ENCODE measurements at regions not wholly inside any gene's neighbourhood (a gene's known extent, or its start where the extent isn't known, plus 50 kb on each side); places are given as distances from the start of the nearest gene placed in this dataset.

- H3K27ac ChIP-seq: no peak overlapping the region
- no peak for DNase-seq (ENCODE audit: low spot score)
- CTCF ChIA-PET: no interaction called here
- TF ChIP-seq, protein P1, sequence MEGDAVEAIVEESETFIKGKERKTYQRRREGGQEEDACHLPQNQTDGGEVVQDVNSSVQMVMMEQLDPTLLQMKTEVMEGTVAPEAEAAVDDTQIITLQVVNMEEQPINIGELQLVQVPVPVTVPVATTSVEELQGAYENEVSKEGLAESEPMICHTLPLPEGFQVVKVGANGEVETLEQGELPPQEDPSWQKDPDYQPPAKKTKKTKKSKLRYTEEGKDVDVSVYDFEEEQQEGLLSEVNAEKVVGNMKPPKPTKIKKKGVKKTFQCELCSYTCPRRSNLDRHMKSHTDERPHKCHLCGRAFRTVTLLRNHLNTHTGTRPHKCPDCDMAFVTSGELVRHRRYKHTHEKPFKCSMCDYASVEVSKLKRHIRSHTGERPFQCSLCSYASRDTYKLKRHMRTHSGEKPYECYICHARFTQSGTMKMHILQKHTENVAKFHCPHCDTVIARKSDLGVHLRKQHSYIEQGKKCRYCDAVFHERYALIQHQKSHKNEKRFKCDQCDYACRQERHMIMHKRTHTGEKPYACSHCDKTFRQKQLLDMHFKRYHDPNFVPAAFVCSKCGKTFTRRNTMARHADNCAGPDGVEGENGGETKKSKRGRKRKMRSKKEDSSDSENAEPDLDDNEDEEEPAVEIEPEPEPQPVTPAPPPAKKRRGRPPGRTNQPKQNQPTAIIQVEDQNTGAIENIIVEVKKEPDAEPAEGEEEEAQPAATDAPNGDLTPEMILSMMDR (conservative IDR thresholded peaks at IDR 0.05; ENCODE audit: low read depth): no peak
- POLR2A ChIA-PET (ENCODE audit: low non-redundant PET): no interaction called here
Measured at GRCh38 chr16:87228363-87228762, 88.8 kb downstream of the C16orf95 start.

DNA sequence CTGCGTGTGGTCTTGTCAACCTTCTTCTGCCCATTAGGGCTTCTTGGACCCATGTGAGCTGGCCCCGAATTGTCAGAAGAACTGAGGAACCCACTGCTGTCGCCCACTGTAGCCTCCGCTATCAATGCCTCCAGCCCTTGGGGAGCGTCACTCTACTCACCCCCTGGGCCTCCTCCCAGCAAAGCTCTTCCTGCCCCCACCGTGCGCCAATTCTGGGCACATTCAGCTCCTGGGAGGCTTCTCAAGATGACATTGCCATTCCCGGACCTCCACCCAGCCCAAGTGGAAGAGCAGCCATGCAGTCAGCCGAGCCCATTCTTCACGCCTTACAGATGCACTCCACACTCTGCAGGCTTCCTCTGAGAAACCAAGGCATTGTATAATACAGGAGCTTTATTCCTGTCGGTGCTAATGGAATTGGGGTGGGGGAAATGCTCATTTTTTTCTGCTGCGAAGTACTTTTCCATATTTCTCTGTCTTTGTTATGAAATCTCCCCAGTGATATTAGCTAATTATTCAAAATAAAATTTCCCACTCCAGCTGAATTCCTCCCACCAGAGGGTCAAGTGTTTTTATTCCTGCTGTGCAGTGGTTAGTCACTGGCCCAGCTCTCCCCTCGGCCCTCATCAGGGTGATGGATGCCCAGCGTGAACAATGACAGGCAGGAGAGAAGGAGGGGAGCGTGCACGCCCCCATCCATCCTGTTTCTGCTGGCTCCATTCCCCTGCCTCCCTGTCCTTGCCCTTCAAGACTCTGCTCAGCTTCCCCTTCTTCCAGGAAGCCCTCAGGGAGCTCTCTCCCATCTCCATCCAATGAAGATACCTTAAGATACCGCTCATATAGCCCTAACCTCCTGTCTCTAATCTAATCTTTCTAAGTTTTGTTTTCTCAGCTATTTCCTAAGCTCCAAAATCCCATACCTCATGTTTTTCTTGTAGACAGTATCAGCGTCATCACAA, 87.7 kb downstream of the C16orf95 start:
- no peak for DNase-seq (ENCODE audit: low spot score)
- ChIA-PET CTCF (no interaction called here), POLR2A (ENCODE audit: low non-redundant PET) (interaction anchor here (0.6 kb wide), 1 partner anchor 243 kb away, joined by 3 read pairs; no protein-coding TSS in a partner anchor)
- TF ChIP-seq, protein P1 (conservative IDR thresholded peaks at IDR 0.05; ENCODE audit: low read depth): no peak
- H3K27ac ChIP-seq: no peak overlapping the region

- POLR2A ChIA-PET (ENCODE audit: low non-redundant PET): no interaction called here
- no peak overlapping the region for H3K27ac ChIP-seq
- TF ChIP-seq, protein P1 (conservative IDR thresholded peaks at IDR 0.05; ENCODE audit: low read depth): no peak
- CTCF ChIA-PET: no interaction called here
- DNase-seq (ENCODE audit: low spot score): no peak
Measured at GRCh38 chr16:87230571-87230970, 86.6 kb downstream of the C16orf95 start.

- ChIA-PET CTCF (no interaction called here), POLR2A (ENCODE audit: low non-redundant PET) (no interaction called here)
- TF ChIP-seq, protein P1 (conservative IDR thresholded peaks at IDR 0.05; ENCODE audit: low read depth): no peak
- no peak for DNase-seq (ENCODE audit: low spot score)
- H3K27ac ChIP-seq: no peak overlapping the region
Measured at GRCh38 chr16:87231295-87231694, 85.9 kb downstream of the C16orf95 start.

DNA sequence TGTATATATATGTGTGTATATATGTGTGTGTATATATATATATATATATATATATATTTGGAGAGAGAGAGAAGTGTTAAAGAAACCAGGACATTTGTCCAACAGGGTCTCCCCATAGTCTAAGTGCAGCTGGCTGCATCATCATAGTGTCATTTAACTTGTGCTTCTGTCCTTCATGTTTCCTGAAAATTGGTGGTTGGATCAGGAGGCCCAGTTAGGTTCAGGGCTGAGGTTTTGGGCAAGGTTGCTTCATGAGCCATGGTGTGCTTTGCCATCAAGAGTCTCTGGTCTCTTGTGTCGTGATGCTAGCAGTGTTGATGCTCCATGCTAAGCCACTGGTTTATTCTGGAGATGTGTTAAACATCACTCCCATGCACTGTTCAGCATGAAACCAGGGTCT, 85.3 kb downstream of the C16orf95 start:
- TF ChIP-seq, protein P1 (conservative IDR thresholded peaks at IDR 0.05; ENCODE audit: low read depth): no peak
- POLR2A ChIA-PET (ENCODE audit: low non-redundant PET): no interaction called here
- H3K27ac ChIP-seq: no peak overlapping the region
- DNase-seq (ENCODE audit: low spot score): no peak
- CTCF ChIA-PET: no interaction called here

- DNase-seq (ENCODE audit: low spot score): no peak
- POLR2A ChIA-PET (ENCODE audit: low non-redundant PET): no interaction called here
- CTCF ChIA-PET: interaction anchor here (0.6 kb wide), 1 partner anchor 45 kb away, joined by 3 read pairs; no protein-coding TSS in a partner anchor
- no peak overlapping the region for H3K27ac ChIP-seq
- TF ChIP-seq, protein P1 (conservative IDR thresholded peaks at IDR 0.05; ENCODE audit: low read depth): no peak
Measured at GRCh38 chr16:87233928-87234327, 83.3 kb downstream of the C16orf95 start.

All from RWPE1 (cell line).